ENCODE measurements at regions not wholly inside any gene's neighbourhood (a gene's known extent, or its start where the extent isn't known, plus 50 kb on each side); places are given as distances from the start of the nearest gene placed in this dataset.
A peak's percentile ranks its signal among the peaks of the same experiment; 100 is the strongest.

GRCh38 chr1:173101589-173101988 lies 50.8 kb upstream of the TNFSF18 start:
- POLR2A ChIA-PET: no interaction called here

DNA sequence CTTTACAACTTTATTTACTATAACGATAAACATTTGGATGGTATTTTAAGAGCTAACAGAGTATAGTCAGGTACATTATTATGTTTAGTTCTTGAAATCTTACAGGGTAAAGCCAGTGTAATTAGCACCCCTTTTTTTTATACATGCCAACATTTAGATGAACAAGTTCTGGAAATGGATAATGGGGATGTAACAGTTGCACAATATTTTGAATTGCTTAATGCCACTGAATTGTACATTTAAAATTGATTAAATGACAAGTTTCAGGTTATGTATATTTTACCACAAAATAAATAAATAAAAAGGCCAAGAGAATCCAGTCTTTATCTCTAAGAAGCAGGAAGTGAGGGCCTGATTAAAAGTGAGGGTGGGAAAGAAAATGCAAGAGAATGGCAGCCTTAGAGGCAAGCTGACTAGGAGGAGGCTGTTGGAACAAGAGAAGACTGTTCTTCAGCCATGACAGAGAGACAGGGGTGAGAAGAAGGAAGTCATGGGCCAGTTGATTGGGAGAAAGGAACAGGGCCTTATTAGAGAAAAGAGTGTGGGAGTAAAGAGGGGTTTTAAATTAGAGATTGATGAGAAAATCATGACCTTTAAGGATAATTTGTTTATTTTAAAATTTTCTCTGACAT lies 49.9 kb upstream of the TNFSF18 start:
- Histone ChIP-seq H3K4me3 (replicated peaks in 1 of 3; ENCODE audit: insufficient read depth in 1 of 3, low read depth in 2 of 3, low read length in 3 of 3) (no peak overlapping the region), H3K79me2 (ENCODE audit: insufficient read depth, low read length) (no peaks in the 10 kb centered on the region), H3K4me2 (ENCODE audit: low read depth, low read length) (no peak overlapping the region), H3K9ac (ENCODE audit: insufficient read depth, low read depth, low read length) (no peak overlapping the region), H3K9me3 (ENCODE audit: low read length) (no peaks in the 10 kb centered on the region), H3K27ac (ENCODE audit: extremely low read length, insufficient read depth, low read length) (no peak overlapping the region), H3K4me1 (ENCODE audit: insufficient read depth, low read length) (no peaks in the 10 kb centered on the region), H3K27me3 (ENCODE audit: control insufficient read depth in 1 of 2, insufficient read depth in 2 of 2, low read length in 2 of 2) (no peaks in the 10 kb centered on the region), H2AFZ (ENCODE audit: low read length) (no peak overlapping the region), H4K20me1 (ENCODE audit: insufficient read depth, low read length) (no peaks in the 10 kb centered on the region), H3K36me3 (replicated peaks in 1 of 2; ENCODE audit: control insufficient read depth in 1 of 2, insufficient read depth in 2 of 2, low read length in 2 of 2) (no peaks in the 10 kb centered on the region)
- ChIA-PET CTCF (ENCODE audit: low intra/inter-chr PET ratio, low total read pairs) (no interaction called here), POLR2A (no interaction called here)
- BruUV-seq (replicated peaks): no TSS peak
- FAIRE-seq (no peak), ATAC-seq (no peak), DNase-seq (ENCODE audit: low spot score) (no peak)
- 93% methylated on average over 1 of the region's 1 CpG for WGBS (ENCODE audit: low lambda C conversion rate)
- intact Hi-C loops (cut with micrococcal nuclease; ENCODE audit: unreplicated experiment): no loop called here
- TF ChIP-seq SOX5 (CRISPR knock-in tag; IDR thresholded peaks at IDR 0.05; ENCODE audit: borderline replicate concordance) (no peak), PAF1 (CRISPR knock-in tag; IDR thresholded peaks at IDR 0.05) (no peak), ZC3H4 (CRISPR knock-in tag; IDR thresholded peaks at IDR 0.05; ENCODE audit: borderline replicate concordance) (no peak)
- in situ Hi-C loops (cut with HindIII; ENCODE audit: extremely low pct_ligation_motif_present, low pct_unique_long_range_greater_than_20kb): no loop called here

More at GRCh38 chr1:173101589-173101988, 50.8 kb upstream of the TNFSF18 start:
- Histone ChIP-seq H3K9ac (ENCODE audit: insufficient read depth, low read depth, low read length) (no peak overlapping the region), H3K4me3 (replicated peaks in 1 of 3; ENCODE audit: insufficient read depth in 1 of 3, low read depth in 2 of 3, low read length in 3 of 3) (no peak overlapping the region), H3K9me3 (ENCODE audit: low read length) (no peaks in the 10 kb centered on the region), H3K79me2 (ENCODE audit: insufficient read depth, low read length) (no peaks in the 10 kb centered on the region), H3K36me3 (replicated peaks in 1 of 2; ENCODE audit: control insufficient read depth in 1 of 2, insufficient read depth in 2 of 2, low read length in 2 of 2) (no peaks in the 10 kb centered on the region), H3K27ac (ENCODE audit: extremely low read length, insufficient read depth, low read length) (no peak overlapping the region), H3K4me1 (ENCODE audit: insufficient read depth, low read length) (no peaks in the 10 kb centered on the region), H3K27me3 (ENCODE audit: control insufficient read depth in 1 of 2, insufficient read depth in 2 of 2, low read length in 2 of 2) (no peaks in the 10 kb centered on the region), H2AFZ (ENCODE audit: low read length) (no peak overlapping the region), H3K4me2 (ENCODE audit: low read depth, low read length) (no peak overlapping the region), H4K20me1 (ENCODE audit: insufficient read depth, low read length) (no peaks in the 10 kb centered on the region)
- BruUV-seq (replicated peaks): no TSS peak
- TF ChIP-seq CEBPB (IDR thresholded peaks at IDR 0.05; ENCODE audit: borderline replicate concordance, low read depth, low read length): peak; percentile 24; the same call in 1 of the 2 replicates
- TF ChIP-seq, protein P1, sequence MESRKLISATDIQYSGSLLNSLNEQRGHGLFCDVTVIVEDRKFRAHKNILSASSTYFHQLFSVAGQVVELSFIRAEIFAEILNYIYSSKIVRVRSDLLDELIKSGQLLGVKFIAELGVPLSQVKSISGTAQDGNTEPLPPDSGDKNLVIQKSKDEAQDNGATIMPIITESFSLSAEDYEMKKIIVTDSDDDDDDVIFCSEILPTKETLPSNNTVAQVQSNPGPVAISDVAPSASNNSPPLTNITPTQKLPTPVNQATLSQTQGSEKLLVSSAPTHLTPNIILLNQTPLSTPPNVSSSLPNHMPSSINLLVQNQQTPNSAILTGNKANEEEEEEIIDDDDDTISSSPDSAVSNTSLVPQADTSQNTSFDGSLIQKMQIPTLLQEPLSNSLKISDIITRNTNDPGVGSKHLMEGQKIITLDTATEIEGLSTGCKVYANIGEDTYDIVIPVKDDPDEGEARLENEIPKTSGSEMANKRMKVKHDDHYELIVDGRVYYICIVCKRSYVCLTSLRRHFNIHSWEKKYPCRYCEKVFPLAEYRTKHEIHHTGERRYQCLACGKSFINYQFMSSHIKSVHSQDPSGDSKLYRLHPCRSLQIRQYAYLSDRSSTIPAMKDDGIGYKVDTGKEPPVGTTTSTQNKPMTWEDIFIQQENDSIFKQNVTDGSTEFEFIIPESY (CRISPR knock-in tag; IDR thresholded peaks at IDR 0.05): no peak
- in situ Hi-C loops (cut with HindIII; ENCODE audit: extremely low pct_ligation_motif_present, low pct_unique_long_range_greater_than_20kb) (no loop called here), intact Hi-C loops (cut with micrococcal nuclease; ENCODE audit: unreplicated experiment) (no loop called here)
- ATAC-seq (no peak), FAIRE-seq (no peak), DNase-seq (ENCODE audit: low spot score) (no peak)
- CTCF ChIA-PET (ENCODE audit: low intra/inter-chr PET ratio, low total read pairs): no interaction called here
- WGBS (ENCODE audit: low lambda C conversion rate): 37% methylated on average over 1 of the region's 1 CpG
